Cardiac muscle cell (in vitro differentiated cells and primary cell): ENCODE measurements at regions not wholly inside any gene's neighbourhood (a gene's known extent, or its start where the extent isn't known, plus 50 kb on each side); places are given as distances from the start of the nearest gene placed in this dataset.

Source experiments
- DNase-seq, 2 donors: peaks; one replicate each; pipeline versions ENCODE4 v3.0.0 to v3.0.0-alpha.2; 2010 to 2017; ENCODE audit warnings: low read depth in 1 of 2, low spot score in 1 of 2
- H3K27ac ChIP-seq: fragments of 200-600 bp; sonication (generic); 2 replicates; pipeline ENCODE4 v1.5.1; 2016
- H3K27me3 ChIP-seq: fragments of 200-600 bp; sonication (generic); 2 replicates; pipeline ENCODE4 v1.6.0; 2016; ENCODE audit warnings: control low read depth
- H3K36me3 ChIP-seq: fragments of 200-600 bp; sonication (generic); 2 replicates; pipeline ENCODE4 v1.5.1; 2016; ENCODE audit warnings: control low read depth
- H3K4me1 ChIP-seq: fragments of 200-600 bp; sonication (generic); 2 replicates; pipeline ENCODE4 v1.8.1; 2017; ENCODE audit warnings: low read depth, mild to moderate bottlenecking, mixed run types
- H3K4me3 ChIP-seq: fragments of 200-600 bp; sonication (generic); 2 replicates; pipeline ENCODE4 v1.5.1; 2016; ENCODE audit warnings: mild to moderate bottlenecking
- H3K9me3 ChIP-seq: fragments of 200-600 bp; sonication (generic); 2 replicates; pipeline ENCODE4 v1.5.1; 2017; ENCODE audit warnings: low read depth, mild to moderate bottlenecking, control low read depth
- CTCF ChIP-seq: IDR thresholded peaks from 2 replicates; pipeline ENCODE4 v1.5.1; 2012; ENCODE audit warnings: low read depth, mild to moderate bottlenecking, low read length

- no peaks in the 10 kb centered on the region for H3K9me3 ChIP-seq
- H3K27ac ChIP-seq: no peak overlapping the region
- H3K4me1 ChIP-seq: no peaks in the 10 kb centered on the region
- H3K4me3 ChIP-seq: no peak overlapping the region
- H3K27me3 ChIP-seq: no peaks in the 10 kb centered on the region
- DNase-seq: no peak
- H3K36me3 ChIP-seq: no peaks in the 10 kb centered on the region
- no peak for TF ChIP-seq CTCF
Observed at GRCh38 chr1:234836045-234836681, 226.2 kb upstream of the IRF2BP2 start.

GRCh38 chr1:234835239-234835638 lies 225.3 kb upstream of the IRF2BP2 start:
- Histone ChIP-seq H3K4me1 (no peaks in the 10 kb centered on the region), H3K9me3 (no peaks in the 10 kb centered on the region), H3K27me3 (no peaks in the 10 kb centered on the region), H3K4me3 (no peak overlapping the region), H3K27ac (no peak overlapping the region), H3K36me3 (no peaks in the 10 kb centered on the region)
- no peak for DNase-seq
- TF ChIP-seq CTCF: no peak

GRCh38 chr1:234833646-234834045 lies 223.7 kb upstream of the IRF2BP2 start:
- no peak for TF ChIP-seq CTCF
- H3K27me3 ChIP-seq: no peaks in the 10 kb centered on the region
- H3K4me3 ChIP-seq: no peak overlapping the region
- H3K36me3 ChIP-seq: no peaks in the 10 kb centered on the region
- no peak for DNase-seq
- no peak overlapping the region for H3K27ac ChIP-seq
- H3K4me1 ChIP-seq: no peaks in the 10 kb centered on the region
- H3K9me3 ChIP-seq: no peaks in the 10 kb centered on the region

GRCh38 chr1:234833118-234833517 lies 223.1 kb upstream of the IRF2BP2 start:
- no peak for TF ChIP-seq CTCF
- Histone ChIP-seq H3K27me3 (no peaks in the 10 kb centered on the region), H3K4me1 (no peaks in the 10 kb centered on the region), H3K36me3 (no peaks in the 10 kb centered on the region), H3K27ac (no peak overlapping the region), H3K9me3 (no peaks in the 10 kb centered on the region), H3K4me3 (no peak overlapping the region)
- no peak for DNase-seq

- Histone ChIP-seq H3K9me3 (no peaks in the 10 kb centered on the region), H3K27ac (no peak overlapping the region), H3K36me3 (no peaks in the 10 kb centered on the region), H3K4me3 (no peak overlapping the region), H3K4me1 (no peaks in the 10 kb centered on the region), H3K27me3 (no peaks in the 10 kb centered on the region)
- no peak for TF ChIP-seq CTCF
- DNase-seq: no peak
Observed at GRCh38 chr1:234827656-234828055, 217.7 kb upstream of the IRF2BP2 start.
